T-helper 2 cell (primary cell): ENCODE measurements at regions not wholly inside any gene's neighbourhood (a gene's known extent, or its start where the extent isn't known, plus 50 kb on each side); places are given as distances from the start of the nearest gene placed in this dataset.

Experiments
- DNase-seq, 5 experiments: peaks; one replicate each; pipeline versions ENCODE4 v3.0.0 to v3.0.0-alpha.2; 2012 to 2022

- no peak for DNase-seq
Observed at GRCh38 chr14:22018890-22019289, 345.3 kb upstream of the OR4E1 start.

GRCh38 chr14:22012452-22012851 lies 338.8 kb upstream of the OR4E1 start:
- DNase-seq = peak in 1 of 5 experiments; percentile 52

- DNase-seq = no peak
Observed at GRCh38 chr14:22011253-22011642, 337.6 kb upstream of the OR4E1 start.

- no peak for DNase-seq
Observed at GRCh38 chr14:22010545-22011252, 337.1 kb upstream of the OR4E1 start.

GRCh38 chr14:22008766-22009165 lies 335.1 kb upstream of the OR4E1 start:
- DNase-seq = no peak

GRCh38 chr14:22007784-22008412 lies 334.3 kb upstream of the OR4E1 start:
- DNase-seq = no peak

- peak in 1 of 5 experiments; percentile 49 for DNase-seq
Observed at GRCh38 chr14:22007363-22007762, 333.7 kb upstream of the OR4E1 start.

GRCh38 chr14:22003461-22003860 lies 329.8 kb upstream of the OR4E1 start:
- DNase-seq = peak in 1 of 5 experiments; percentile 41

- peak; percentile 14 to 85 (median 45) for DNase-seq
Observed at GRCh38 chr14:22002860-22003284, 329.3 kb upstream of the OR4E1 start.

GRCh38 chr14:21999402-21999801 lies 325.8 kb upstream of the OR4E1 start:
- DNase-seq = peak in 1 of 5 experiments; percentile 49

- peak in 3 of 5 experiments; percentile 18 to 82 (median 19) for DNase-seq
Observed at GRCh38 chr14:21997300-21997699, 323.7 kb upstream of the OR4E1 start.

GRCh38 chr14:21995332-21995731 lies 321.7 kb upstream of the OR4E1 start:
- no peak for DNase-seq

GRCh38 chr14:21993837-21994236 lies 320.2 kb upstream of the OR4E1 start:
- DNase-seq = no peak

GRCh38 chr14:21993070-21993469 lies 319.5 kb upstream of the OR4E1 start:
- DNase-seq = no peak

GRCh38 chr14:21991130-21991529 lies 317.5 kb upstream of the OR4E1 start:
- no peak for DNase-seq

GRCh38 chr14:21990116-21990515 lies 316.5 kb upstream of the OR4E1 start:
- peak in 1 of 5 experiments; percentile 52 for DNase-seq

GRCh38 chr14:21989090-21989489 lies 315.5 kb upstream of the OR4E1 start:
- no peak for DNase-seq

GRCh38 chr14:21988413-21988812 lies 314.8 kb upstream of the OR4E1 start:
- no peak for DNase-seq

GRCh38 chr14:21987937-21988336 lies 314.3 kb upstream of the OR4E1 start:
- peak in 1 of 5 experiments; percentile 66 for DNase-seq

- no peak for DNase-seq
Observed at GRCh38 chr14:21985081-21985480, 311.5 kb upstream of the OR4E1 start.

GRCh38 chr14:21978999-21979314 lies 305.3 kb upstream of the OR4E1 start:
- DNase-seq = no peak

- peak in 3 of 5 experiments; percentile 22 to 76 (median 36) for DNase-seq
Observed at GRCh38 chr14:21978184-21978998, 304.8 kb upstream of the OR4E1 start.

GRCh38 chr14:21974741-21975140 lies 301.1 kb upstream of the OR4E1 start:
- DNase-seq = peak in 1 of 5 experiments; percentile 69

GRCh38 chr14:21965042-21965441 lies 291.4 kb upstream of the OR4E1 start:
- peak in 3 of 5 experiments; percentile 32 to 90 (median 38) for DNase-seq
